Skeletal muscle cell (primary cell): ENCODE measurements at regions not wholly inside any gene's neighbourhood (a gene's known extent, or its start where the extent isn't known, plus 50 kb on each side); places are given as distances from the start of the nearest gene placed in this dataset.
A peak's percentile ranks its signal among the peaks of the same experiment; 100 is the strongest.

Experiments used
- DNase-seq: peaks from one replicate; pipeline ENCODE4 v3.0.0-alpha.2; 2010; ENCODE audit warnings: low read depth
- H3K4me3 ChIP-seq: 2 replicates; pipeline ENCODE4 v1.5.1; 2011; ENCODE audit warnings: low read depth, mild to moderate bottlenecking, control low read depth, low read length, moderate library complexity

DNA sequence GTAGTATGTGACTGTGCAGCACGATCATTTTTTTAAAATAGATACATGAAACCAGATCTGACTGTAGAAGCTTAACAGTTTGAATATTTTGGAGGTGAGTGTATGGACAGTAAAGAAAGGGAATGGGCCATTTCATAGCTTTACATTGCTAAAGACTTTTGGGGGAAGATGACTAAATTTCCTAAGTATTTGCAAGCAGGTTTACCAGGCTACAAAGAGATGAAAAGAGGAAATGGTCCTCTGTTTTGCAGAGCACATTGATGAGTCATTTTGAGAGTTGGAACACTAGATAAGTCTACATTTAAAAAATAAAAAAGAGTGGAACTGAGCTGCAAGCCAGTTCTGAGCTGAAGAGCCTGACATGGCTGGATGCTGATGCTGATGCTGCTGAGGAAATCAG is 115.7 kb upstream of the LRATD1 start:
- no peak overlapping the region for H3K4me3 ChIP-seq
- peak; percentile 88 for DNase-seq

DNA sequence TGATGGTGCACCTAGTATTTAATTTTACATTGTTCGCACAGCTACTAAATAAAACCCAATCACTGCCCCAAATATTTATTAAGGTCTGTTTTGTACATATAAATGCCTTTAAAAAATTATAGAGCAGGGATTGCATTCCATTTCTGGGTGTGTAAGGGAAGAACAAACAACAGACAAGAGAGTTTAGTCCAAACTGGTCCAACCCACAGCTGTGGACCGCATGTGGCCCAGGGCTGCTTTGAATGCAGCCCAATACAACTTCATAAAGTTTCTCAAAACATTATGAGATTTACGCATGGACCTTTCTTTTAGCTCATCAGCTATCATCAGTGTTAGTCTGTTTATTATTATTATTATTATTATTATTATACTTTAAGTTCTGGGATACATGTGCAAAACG is 114.8 kb upstream of the LRATD1 start:
- no peak for DNase-seq
- no peak overlapping the region for H3K4me3 ChIP-seq

- no peak for DNase-seq
- no peak overlapping the region for H3K4me3 ChIP-seq
Measured at GRCh38 chr2:14520385-14520945, 112.1 kb upstream of the LRATD1 start.

DNA sequence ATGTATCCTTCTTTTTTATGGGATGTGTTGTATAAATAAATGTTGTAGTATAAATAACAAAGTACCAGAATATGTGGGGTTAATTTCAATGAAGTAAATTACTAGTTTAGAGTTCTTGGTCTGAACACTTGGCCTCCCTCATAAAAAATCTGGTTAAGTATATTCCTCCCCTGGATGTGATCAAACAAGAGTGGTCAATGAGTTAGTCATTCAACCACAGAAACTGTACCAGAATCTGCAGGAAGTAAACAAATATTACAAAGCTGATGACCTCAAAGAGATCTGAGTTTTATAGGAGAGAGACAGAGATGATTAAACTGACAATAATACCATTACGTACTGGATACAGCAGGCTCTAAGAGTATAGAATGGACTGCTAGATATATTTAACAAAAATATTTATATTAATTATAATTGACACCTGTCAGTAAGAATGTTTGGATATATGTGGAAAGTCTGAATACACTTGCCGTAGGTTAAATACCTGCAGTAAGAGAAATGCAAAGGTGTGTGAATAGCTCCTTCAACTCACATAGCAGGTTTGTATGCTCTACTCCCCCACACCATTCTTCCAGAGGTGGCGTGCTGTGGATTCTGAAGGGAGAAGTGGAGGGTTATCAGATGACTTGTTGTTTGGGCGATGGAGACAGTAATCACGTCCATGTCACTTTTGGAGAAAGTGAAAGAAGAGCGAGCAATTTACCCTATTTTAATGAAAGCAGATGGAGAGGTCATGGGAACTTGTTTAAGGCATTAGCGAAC is 108.3 kb upstream of the LRATD1 start:
- no peak overlapping the region for H3K4me3 ChIP-seq
- DNase-seq, result peak; percentile 53

DNA sequence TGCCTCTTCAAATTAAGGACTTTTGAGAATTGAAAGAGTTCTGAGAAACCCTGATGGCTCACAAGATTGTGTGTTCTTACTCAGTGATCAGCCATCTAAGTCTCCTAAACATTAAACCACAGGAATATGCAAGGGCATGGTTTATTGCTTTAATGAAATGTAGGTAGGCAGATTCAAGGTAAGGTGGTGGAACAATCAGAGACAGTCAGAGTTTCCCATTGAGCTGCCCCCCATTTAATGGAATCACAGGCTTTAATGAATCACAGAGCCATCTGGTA is 107.8 kb upstream of the LRATD1 start:
- H3K4me3 ChIP-seq, result no peak overlapping the region
- DNase-seq, result no peak

- H3K4me3 ChIP-seq, result no peak overlapping the region
- peak; percentile 21 for DNase-seq
Measured at GRCh38 chr2:14530506-14530905, 102.0 kb upstream of the LRATD1 start.

DNA sequence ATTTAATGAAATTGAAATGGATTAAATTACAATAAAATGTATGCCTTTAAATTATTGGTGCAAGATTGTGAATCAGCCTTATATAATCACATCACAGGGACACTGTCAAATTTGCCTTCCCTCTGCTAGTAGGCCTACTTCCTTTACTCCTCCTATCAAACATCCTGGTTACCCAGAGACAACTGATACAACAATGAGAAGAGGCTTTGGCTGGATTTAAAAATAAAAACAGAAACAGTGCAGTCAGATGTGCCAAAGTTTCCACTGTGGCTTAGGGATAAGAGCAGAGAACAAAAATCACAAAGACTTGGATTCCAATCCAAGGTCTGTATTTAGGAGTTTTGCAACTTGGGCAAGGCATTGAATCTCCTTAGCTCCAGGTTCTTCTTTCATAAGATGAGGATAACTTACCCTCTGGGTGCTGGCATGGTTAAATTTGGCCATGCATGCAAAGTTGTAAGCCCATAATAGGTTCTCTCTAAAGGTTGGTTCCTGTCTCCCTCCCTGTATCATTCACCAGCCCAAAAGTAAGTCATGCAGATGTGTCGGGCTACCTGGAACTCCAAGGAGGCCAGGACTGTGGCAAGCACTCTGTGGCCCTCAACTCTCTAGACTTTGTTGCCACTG is 99.3 kb upstream of the LRATD1 start:
- H3K4me3 ChIP-seq, result no peak overlapping the region
- DNase-seq, result no peak

DNA sequence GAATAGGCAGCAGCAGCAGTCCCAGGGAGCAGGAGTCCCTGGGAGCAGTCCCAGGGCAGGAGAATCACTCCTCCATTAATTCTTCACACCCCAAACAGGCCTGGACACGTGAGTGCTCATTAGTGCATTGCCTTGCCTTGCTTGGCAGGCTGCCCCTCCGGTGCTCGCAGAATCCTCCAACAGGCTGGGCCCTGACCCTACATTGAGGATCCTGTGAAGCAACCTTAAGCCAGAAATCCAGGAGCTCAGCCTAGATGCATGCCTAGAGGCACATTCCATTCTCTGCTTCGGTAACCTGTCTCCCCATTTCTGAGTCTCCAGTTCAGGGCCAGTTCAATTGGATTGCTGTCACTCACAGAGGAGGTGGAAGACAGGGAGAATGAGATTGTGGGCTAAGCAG is 97.4 kb upstream of the LRATD1 start:
- no peak overlapping the region for H3K4me3 ChIP-seq
- DNase-seq, result no peak

- no peak for DNase-seq
- H3K4me3 ChIP-seq, result no peak overlapping the region
Measured at GRCh38 chr2:14536976-14537375, 95.5 kb upstream of the LRATD1 start.

- no peak overlapping the region for H3K4me3 ChIP-seq
- DNase-seq, result no peak
Measured at GRCh38 chr2:14540015-14540414, 92.5 kb upstream of the LRATD1 start.

DNA sequence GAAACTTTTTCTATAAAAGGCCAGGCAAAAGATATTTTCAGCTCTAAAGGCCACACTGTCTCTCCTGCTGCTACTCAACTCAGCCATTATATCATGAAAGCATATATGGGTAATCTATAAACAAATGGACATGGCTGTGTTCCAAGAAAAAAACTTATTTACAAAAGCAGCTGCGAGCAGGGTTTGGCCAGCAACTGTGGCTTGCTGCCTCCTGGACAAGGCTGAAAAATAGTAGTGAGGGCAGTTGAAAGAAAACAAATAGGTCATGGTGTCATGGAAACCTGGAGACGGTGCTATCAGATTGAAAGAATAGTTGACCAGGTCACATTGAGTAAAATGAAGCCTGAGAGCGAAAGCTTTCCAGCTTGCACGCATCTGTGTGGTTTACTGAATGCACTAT is 89.2 kb upstream of the LRATD1 start:
- DNase-seq, result no peak
- H3K4me3 ChIP-seq, result no peak overlapping the region

GRCh38 chr2:14544247-14544646 is 88.3 kb upstream of the LRATD1 start:
- H3K4me3 ChIP-seq, result no peak overlapping the region
- no peak for DNase-seq

DNA sequence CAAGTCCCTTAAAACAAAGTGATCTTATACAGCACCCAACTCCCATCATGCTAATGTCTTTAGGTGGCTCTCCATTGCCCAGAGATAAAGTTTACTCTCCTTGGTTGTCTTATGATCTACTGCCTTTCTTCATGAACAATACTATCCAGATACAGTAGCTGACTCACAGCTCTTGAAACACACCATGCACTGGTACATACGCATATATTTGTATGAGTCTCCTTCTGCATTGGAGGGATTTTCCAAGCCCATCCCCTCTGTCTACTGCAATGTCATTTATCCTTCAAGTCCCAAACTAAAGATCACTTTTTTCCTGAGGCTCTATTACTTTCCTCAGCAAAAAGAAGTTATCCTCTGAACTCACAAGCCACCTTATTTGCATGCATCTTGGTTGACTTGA is 84.7 kb upstream of the LRATD1 start:
- no peak for DNase-seq
- no peak overlapping the region for H3K4me3 ChIP-seq

- no peak overlapping the region for H3K4me3 ChIP-seq
- DNase-seq, result no peak
Measured at GRCh38 chr2:14550658-14551057, 81.9 kb upstream of the LRATD1 start.

- H3K4me3 ChIP-seq, result no peak overlapping the region
Measured at GRCh38 chr2:14551069-14551468, 81.4 kb upstream of the LRATD1 start.

GRCh38 chr2:14552286-14552685 is 80.2 kb upstream of the LRATD1 start:
- H3K4me3 ChIP-seq, result no peak overlapping the region
- no peak for DNase-seq

More at GRCh38 chr2:14551069-14551468, 81.4 kb upstream of the LRATD1 start:
- no peak for DNase-seq

DNA sequence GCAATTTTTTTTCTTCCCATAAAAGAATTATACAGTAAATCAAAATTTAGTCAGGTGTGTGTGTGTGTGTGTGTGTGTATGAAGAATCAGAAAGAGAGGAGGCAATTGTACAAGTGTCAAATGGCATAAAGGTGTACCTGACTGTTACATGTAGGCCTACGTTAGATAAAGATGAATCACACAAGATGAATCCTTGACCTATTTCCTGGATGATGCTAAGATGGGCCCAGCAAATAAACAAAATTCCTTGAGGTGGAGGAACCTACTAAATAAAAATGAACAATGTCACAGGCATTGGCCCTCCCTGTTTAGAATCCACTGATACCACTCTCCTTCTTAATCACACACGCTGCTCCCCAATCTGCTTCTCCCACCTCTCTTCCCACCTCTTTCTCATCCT is 79.7 kb upstream of the LRATD1 start:
- no peak overlapping the region for H3K4me3 ChIP-seq
- no peak for DNase-seq

- no peak overlapping the region for H3K4me3 ChIP-seq
- no peak for DNase-seq
Measured at GRCh38 chr2:14554849-14555545, 77.5 kb upstream of the LRATD1 start.

DNA sequence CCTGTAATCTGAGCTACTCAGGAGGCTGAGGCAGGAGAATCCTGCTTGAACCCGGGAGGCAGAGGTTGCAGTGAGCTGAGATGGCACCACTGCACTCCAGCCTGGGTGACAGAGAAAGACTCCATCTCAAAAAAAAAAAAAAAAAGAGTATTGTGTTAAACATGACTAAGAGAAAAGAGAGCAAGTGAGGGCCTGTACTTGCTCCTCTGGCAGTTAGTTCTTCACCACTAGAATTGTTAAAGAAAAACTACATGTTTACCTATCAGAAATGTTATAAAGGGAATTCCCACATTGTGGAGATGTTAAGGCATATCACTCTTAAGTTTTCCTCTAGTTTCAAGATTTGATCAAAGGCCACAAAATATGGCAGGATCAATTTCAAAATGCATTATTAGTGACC is 75.4 kb upstream of the LRATD1 start:
- no peak overlapping the region for H3K4me3 ChIP-seq
- no peak for DNase-seq

GRCh38 chr2:14557916-14558315 is 74.6 kb upstream of the LRATD1 start:
- no peak overlapping the region for H3K4me3 ChIP-seq
- no peak for DNase-seq
